T-helper 2 cell treated with Interferon-gamma antibody and Interleukin-4, amounts not matched to agents 5 μg/mL and 100 μg/mL, for 36 hours (primary cell): ENCODE measurements at regions not wholly inside any gene's neighbourhood (a gene's known extent, or its start where the extent isn't known, plus 50 kb on each side); places are given as distances from the start of the nearest gene placed in this dataset.

ENCODE experiments used
- DNase-seq: peaks from one replicate; pipeline ENCODE4 v3.0.0; 2021; ENCODE audit warnings: low spot score
- H3K27ac Mint-ChIP-seq: one replicate; pipeline ENCODE4 v1.8.0; 2021; ENCODE audit warnings: mild to moderate bottlenecking, mixed read lengths
- H3K27me3 Mint-ChIP-seq: one replicate; pipeline ENCODE4 v1.8.0; 2021; ENCODE audit warnings: low read depth, mixed read lengths
- H3K36me3 Mint-ChIP-seq: one replicate; pipeline ENCODE4 v1.8.0; 2021; ENCODE audit warnings: low read depth, mixed read lengths
- H3K4me1 Mint-ChIP-seq: one replicate; pipeline ENCODE4 v1.8.0; 2021; ENCODE audit warnings: low read depth, mixed read lengths
- H3K4me3 Mint-ChIP-seq: one replicate; pipeline ENCODE4 v1.8.0; 2022; ENCODE audit warnings: mild to moderate bottlenecking, moderate library complexity, mixed read lengths
- H3K9me3 Mint-ChIP-seq: one replicate; pipeline ENCODE4 v1.8.0; 2021; ENCODE audit warnings: mixed read lengths

DNA sequence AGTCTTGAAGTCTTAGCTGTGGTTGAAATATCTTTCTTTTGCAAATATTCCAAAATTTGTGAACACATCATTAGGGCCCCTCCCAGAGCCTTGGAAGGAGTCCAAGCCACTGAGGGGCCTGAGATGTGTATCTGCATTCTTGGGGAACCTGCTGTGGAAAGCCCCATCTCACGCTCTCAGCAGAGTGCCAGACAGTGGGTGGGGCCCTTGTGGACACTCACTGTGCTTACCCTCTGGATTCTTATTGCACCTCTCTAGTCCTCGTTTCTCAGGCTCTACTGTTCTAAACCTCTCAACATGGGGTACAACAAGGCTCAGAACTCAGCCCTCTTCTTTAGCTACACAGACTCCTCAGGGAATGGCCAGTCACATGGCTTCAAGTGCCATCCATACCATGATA is 416.2 kb upstream of the CDH4 start:
- no peak for DNase-seq
- H3K4me3 Mint-ChIP-seq, result no peak overlapping the region
- H3K27ac Mint-ChIP-seq, result no peak overlapping the region
- H3K9me3 Mint-ChIP-seq, result no peaks in the 10 kb centered on the region
- no peaks in the 10 kb centered on the region for H3K4me1 Mint-ChIP-seq
- H3K36me3 Mint-ChIP-seq, result no peaks in the 10 kb centered on the region
- H3K27me3 Mint-ChIP-seq, result no peaks in the 10 kb centered on the region

DNA sequence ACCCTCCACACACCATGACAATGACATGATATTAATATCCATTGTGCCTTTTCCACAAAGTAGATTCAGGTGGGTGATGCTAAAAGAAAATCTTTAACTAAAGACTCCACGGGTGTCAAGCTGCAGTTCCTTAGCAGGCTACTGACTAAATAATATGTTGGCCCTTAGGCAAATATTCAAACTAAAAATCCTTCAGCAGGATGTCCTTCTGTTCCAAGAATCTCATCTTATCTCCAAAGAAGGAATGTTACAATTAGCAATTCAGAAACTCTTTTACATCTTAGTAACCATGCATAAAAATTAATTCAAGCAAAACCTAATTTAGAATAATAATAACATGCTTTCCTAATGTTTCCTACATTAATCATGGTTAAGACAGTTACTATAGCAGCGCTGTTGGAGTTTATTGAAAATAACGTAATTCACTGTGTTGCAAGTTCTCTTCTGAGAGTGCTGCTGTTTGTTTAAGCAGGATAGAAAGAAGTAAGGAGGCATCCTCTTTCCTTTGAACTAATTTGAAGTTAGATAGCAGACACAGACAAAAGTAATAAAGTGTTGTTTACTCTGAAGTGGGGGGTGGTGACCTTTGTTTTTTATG is 414.8 kb upstream of the CDH4 start:
- no peak overlapping the region for H3K27ac Mint-ChIP-seq
- no peak overlapping the region for H3K4me3 Mint-ChIP-seq

DNA sequence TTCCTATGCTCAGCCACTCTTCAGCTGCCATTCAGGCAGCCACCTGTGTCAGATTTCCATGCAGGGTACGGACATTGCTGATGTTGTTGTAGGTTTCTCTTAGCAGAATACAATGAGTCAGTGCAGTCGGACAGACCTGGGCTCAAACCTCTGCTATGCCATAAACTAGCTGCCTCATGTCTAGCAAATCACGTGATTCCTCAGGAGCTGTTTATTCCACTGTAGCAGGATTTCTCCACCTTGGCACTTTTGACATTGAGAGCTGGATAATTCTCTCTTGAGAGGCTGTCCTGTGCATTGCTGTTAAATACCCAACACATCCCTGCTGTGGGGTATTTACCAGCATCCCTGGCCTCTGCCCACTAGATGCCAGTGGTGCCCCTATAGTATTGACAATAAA is 413.8 kb upstream of the CDH4 start:
- Mint-ChIP-seq H3K27ac (no peak overlapping the region), H3K4me1 (no peaks in the 10 kb centered on the region), H3K27me3 (no peaks in the 10 kb centered on the region), H3K36me3 (no peaks in the 10 kb centered on the region), H3K4me3 (no peak overlapping the region), H3K9me3 (no peaks in the 10 kb centered on the region)
- DNase-seq, result no peak

More for the DNA sequence above, 414.8 kb upstream of the CDH4 start:
- no peaks in the 10 kb centered on the region for H3K4me1 Mint-ChIP-seq
- no peaks in the 10 kb centered on the region for H3K36me3 Mint-ChIP-seq
- no peak for DNase-seq
- no peaks in the 10 kb centered on the region for H3K9me3 Mint-ChIP-seq
- H3K27me3 Mint-ChIP-seq, result no peaks in the 10 kb centered on the region

DNA sequence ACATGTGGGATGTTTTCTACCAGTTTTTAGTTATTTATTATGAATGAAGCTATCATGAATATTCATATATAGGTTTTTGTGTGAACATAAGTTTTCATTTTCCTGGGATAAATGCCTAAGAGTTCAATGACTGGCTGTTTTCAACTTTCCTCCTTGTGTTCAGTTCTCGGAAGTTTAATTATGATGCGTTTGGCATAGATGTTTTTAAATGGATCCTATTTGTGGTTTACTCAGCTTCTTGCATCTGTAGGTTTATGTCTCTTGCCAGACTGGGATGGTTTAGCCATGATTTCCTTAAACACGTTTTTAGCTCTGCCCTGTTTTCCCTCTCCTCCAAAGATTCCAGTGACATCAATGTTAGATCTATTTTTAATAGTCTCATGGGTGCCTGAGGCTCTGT is 411.1 kb upstream of the CDH4 start:
- DNase-seq, result no peak
- H3K4me3 Mint-ChIP-seq, result no peak overlapping the region
- no peak overlapping the region for H3K27ac Mint-ChIP-seq
- H3K4me1 Mint-ChIP-seq, result no peaks in the 10 kb centered on the region
- H3K27me3 Mint-ChIP-seq, result no peaks in the 10 kb centered on the region
- H3K9me3 Mint-ChIP-seq, result no peaks in the 10 kb centered on the region
- no peaks in the 10 kb centered on the region for H3K36me3 Mint-ChIP-seq

DNA sequence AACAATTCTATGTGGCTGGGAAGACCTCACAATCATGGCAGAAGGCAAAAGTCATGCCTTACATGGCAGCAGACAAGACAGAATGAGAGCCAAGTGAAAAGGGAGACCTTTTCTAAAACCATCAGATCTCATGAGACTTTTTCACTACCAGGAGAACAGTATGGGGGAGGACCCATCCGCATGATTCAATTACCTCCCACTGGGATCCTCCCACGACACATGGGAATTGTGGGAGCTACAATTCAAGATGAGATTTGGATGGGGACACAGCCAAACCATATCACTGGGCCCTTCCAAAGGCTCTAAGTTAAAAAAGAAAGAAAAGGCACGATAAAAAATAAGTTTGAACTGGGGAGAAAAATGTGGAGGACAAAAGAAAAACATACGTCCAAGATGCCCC is 406.9 kb upstream of the CDH4 start:
- H3K27ac Mint-ChIP-seq, result no peak overlapping the region
- no peaks in the 10 kb centered on the region for H3K36me3 Mint-ChIP-seq
- H3K27me3 Mint-ChIP-seq, result no peaks in the 10 kb centered on the region
- no peak overlapping the region for H3K4me3 Mint-ChIP-seq
- H3K9me3 Mint-ChIP-seq, result no peaks in the 10 kb centered on the region
- H3K4me1 Mint-ChIP-seq, result no peaks in the 10 kb centered on the region
- DNase-seq, result no peak

DNA sequence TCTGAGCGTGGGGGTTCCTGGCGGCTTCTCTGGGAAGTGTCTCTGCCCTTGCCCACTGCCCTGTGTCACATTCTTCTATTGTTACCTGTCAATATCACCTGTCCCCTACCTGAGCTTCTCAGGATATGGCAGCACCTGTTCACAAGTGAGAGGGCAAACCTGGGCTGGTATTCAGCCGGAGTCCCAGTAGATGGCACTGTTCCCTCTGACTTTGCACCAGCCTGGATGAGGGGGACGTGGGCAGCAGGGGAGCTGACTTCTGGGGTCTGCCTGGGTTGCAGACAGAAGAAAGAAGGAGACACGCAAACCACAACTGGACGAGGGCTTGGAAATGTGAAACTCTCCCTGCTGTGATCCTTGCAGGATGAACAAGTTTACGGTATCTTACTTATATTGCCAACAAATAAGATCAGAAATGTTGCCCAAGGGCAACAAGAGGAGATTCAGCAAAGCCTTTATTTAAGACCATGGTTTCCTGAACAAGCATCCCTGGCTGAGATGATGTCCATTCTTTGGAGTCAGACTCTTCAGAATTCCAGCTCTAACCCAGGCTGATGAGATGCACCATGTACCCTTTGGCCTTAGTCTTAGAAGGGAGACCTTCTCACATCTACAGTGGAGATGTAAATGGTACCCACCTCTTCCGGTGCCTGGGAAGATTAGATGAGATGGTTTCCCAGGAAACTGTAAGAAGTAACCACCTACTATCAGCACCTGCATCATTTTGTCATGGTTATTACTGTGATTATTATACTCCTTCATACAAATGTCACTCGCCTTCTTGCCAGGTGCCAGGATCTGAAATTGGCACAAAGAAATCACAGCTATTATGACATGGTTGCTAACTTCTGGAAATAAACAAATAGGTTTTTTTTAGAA is 400.0 kb upstream of the CDH4 start:
- H3K27me3 Mint-ChIP-seq, result no peaks in the 10 kb centered on the region
- H3K9me3 Mint-ChIP-seq, result peaks cover 6% of the 10 kb centered on the region
- H3K27ac Mint-ChIP-seq, result no peak overlapping the region
- no peaks in the 10 kb centered on the region for H3K36me3 Mint-ChIP-seq
- H3K4me1 Mint-ChIP-seq, result no peaks in the 10 kb centered on the region
- no peak overlapping the region for H3K4me3 Mint-ChIP-seq
- no peak for DNase-seq

DNA sequence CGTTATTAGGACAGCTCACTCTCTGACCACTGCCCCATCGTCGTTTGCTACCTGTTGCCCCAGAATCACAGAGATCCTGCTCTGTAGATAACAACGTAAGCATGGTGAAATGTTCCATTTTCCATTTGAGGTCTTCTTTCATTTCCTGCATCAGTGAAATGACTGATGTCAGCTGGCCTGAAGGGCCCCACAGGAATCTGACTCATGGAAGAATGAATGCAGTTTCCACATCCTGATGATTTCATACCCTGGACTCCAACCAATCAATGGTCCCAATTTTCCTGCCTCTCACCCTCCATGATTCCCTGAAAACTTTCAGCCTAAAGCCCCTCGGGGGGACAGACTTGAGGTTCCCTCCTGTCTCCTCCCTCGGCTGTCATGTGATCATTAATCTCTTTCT is 394.4 kb upstream of the CDH4 start:
- Mint-ChIP-seq H3K4me3 (no peak overlapping the region), H3K4me1 (no peaks in the 10 kb centered on the region), H3K36me3 (no peaks in the 10 kb centered on the region), H3K9me3 (peaks cover 6% of the 10 kb centered on the region), H3K27ac (no peak overlapping the region), H3K27me3 (no peaks in the 10 kb centered on the region)
- no peak for DNase-seq

DNA sequence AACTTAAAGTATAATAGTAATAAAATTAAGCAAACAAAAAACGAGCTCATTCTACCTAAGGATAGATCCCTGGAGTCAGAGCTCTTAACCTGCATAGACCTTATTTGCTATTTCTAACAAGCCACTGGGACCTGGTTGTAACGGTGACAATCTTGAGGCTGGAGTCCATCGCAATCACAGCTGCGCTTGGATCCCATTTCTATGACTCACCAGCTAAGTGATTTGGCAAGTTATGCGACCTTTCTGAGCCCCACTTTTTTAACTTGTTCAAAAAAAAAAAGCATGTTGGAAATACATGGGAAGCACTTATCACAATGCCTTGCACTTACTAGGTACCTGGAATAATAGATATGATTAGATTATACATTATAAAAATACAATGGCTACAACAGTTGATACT is 389.5 kb upstream of the CDH4 start:
- Mint-ChIP-seq H3K27ac (no peak overlapping the region), H3K36me3 (no peaks in the 10 kb centered on the region), H3K4me1 (no peaks in the 10 kb centered on the region), H3K27me3 (no peaks in the 10 kb centered on the region), H3K9me3 (no peaks in the 10 kb centered on the region), H3K4me3 (no peak overlapping the region)
- no peak for DNase-seq

DNA sequence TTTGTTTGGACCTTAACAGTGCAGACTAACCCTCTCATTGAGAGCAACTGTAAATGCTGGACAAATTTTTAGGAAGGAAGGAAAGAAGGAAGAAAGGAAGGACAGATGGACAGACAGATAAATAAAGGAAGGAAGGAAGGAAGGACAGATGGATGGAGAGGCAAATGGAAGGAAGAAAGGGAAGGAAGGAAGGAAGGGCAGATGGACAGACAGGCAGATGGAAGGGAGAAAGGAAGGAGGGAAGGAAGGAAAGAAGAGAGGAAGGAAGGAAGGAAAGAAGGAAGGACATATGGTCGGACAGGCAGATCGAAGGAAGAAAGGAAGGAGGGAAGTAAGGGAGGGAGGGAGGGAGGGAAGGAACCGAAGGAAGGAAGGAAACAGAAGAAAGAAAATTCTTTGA is 388.5 kb upstream of the CDH4 start:
- Mint-ChIP-seq H3K27me3 (no peaks in the 10 kb centered on the region), H3K9me3 (no peaks in the 10 kb centered on the region), H3K4me1 (no peaks in the 10 kb centered on the region), H3K27ac (no peak overlapping the region), H3K36me3 (no peaks in the 10 kb centered on the region), H3K4me3 (no peak overlapping the region)
- no peak for DNase-seq

DNA sequence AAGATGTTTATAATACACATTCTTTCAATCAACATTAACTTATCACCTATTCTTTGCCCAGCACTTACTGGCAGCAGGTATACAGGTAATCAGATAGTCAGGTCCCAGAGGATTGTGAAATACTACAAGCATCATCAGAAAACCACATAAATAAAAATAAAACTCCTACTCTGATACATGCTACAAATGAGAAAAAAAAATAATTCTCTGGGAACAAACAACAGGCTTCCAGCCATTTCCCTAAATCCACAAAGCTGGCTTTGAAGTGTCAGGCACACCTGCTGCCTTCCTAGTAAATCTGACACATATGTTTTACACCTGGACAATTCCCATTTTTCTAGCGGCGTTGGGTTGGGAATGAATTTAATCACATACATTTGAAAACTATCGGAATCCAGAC is 384.5 kb upstream of the CDH4 start:
- H3K4me3 Mint-ChIP-seq, result no peak overlapping the region
- no peaks in the 10 kb centered on the region for H3K27me3 Mint-ChIP-seq
- no peak overlapping the region for H3K27ac Mint-ChIP-seq

DNA sequence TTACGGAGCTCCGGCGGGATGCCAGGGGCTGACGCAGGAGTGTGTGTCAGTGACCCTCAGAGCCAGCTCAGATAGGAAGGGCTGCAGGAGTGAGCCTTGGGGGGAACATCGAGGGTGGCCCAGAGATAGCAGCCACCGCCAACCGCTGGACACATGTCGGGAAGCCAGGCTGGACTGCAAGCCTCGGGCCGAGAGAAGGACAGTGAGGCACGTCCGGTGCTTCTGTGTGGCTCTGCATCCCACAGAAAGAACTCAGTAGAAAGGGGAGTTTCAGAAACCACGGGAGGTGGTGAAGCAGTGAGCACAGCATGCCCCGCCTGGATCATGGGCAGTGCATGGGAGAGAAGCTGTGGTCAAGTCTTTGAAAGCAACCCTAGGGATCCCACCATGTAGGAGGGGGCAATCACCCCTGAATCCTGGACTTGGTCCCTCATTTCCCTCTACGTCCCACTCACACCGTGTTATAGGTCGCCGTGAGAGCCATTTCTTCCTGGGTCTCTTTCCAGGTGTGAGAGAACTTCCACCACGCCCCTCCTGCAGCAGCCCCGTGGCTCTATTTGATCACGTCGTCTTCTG is 383.7 kb upstream of the CDH4 start:
- no peaks in the 10 kb centered on the region for H3K27me3 Mint-ChIP-seq
- no peaks in the 10 kb centered on the region for H3K36me3 Mint-ChIP-seq
- H3K9me3 Mint-ChIP-seq, result no peaks in the 10 kb centered on the region
- H3K4me3 Mint-ChIP-seq, result no peak overlapping the region
- DNase-seq, result no peak
- no peak overlapping the region for H3K27ac Mint-ChIP-seq
- no peaks in the 10 kb centered on the region for H3K4me1 Mint-ChIP-seq

More for the DNA sequence above, 384.5 kb upstream of the CDH4 start:
- no peaks in the 10 kb centered on the region for H3K9me3 Mint-ChIP-seq
- no peaks in the 10 kb centered on the region for H3K36me3 Mint-ChIP-seq
- H3K4me1 Mint-ChIP-seq, result no peaks in the 10 kb centered on the region
- no peak for DNase-seq

DNA sequence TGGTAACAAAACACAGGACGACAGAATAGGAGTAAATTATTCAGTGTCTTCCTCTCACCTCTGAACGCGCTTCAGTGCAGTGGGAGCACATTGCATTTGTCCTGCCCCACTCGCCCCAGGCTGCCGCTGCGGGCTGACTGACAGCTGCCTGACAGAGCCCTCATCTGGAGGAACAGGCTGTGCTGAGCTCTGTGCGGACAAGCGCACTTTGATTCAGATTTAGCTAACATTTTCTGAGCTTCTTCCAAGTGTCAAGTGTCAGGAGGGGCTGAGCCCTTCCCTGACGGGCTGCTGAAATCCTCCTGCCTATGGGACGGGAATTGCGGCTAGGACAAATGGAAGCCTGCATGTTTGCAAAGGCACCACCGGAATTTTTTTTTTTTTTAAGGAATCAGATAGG is 383.0 kb upstream of the CDH4 start:
- Mint-ChIP-seq H3K27me3 (no peaks in the 10 kb centered on the region), H3K36me3 (no peaks in the 10 kb centered on the region), H3K27ac (no peak overlapping the region), H3K4me3 (no peak overlapping the region), H3K9me3 (no peaks in the 10 kb centered on the region), H3K4me1 (no peaks in the 10 kb centered on the region)
- no peak for DNase-seq

DNA sequence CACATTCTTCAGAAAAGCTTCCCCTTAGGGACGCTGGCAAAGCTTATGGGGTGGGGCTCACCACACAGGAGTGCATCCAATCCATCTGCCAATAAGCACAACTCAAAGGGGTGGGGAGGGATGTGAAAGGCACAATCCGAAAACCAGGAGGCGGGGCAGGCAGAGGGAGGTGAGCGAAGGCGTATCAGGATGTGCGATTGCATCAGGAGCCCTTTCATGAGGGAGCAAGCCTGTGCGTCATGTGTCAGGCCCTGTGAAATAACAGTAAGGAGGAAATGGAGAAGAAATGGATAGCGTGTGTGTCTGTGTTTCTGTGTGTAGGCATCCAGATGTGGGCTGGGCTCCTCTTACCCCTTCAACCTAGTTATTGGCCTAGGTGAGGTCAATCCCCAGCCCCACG is 382.4 kb upstream of the CDH4 start:
- H3K9me3 Mint-ChIP-seq, result no peaks in the 10 kb centered on the region
- no peaks in the 10 kb centered on the region for H3K27me3 Mint-ChIP-seq
- H3K4me3 Mint-ChIP-seq, result no peak overlapping the region
- H3K4me1 Mint-ChIP-seq, result no peaks in the 10 kb centered on the region
- H3K36me3 Mint-ChIP-seq, result no peaks in the 10 kb centered on the region
- DNase-seq, result no peak
- no peak overlapping the region for H3K27ac Mint-ChIP-seq

DNA sequence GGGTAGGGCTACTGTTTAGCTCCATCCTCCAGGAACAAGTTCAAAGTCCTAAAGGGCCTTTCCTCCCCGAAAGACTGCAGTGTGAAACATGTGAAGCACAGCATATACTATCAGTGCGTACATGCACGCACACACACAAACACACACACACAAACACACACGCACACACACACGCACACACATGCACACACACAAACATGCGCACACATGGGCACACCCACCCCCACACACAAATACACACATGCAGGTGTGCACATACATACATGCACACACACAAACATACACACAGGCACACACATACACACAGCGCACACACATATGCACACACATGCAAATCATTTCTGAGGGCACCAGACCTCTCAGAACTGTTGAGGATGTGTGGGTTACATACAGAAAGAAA is 382.0 kb upstream of the CDH4 start:
- DNase-seq, result no peak
- H3K27me3 Mint-ChIP-seq, result no peaks in the 10 kb centered on the region
- no peak overlapping the region for H3K4me3 Mint-ChIP-seq
- H3K36me3 Mint-ChIP-seq, result no peaks in the 10 kb centered on the region
- no peaks in the 10 kb centered on the region for H3K9me3 Mint-ChIP-seq
- H3K27ac Mint-ChIP-seq, result no peak overlapping the region
- no peaks in the 10 kb centered on the region for H3K4me1 Mint-ChIP-seq
